Heart left ventricle (tissue), 16 donors: ENCODE measurements at regions not wholly inside any gene's neighbourhood (a gene's known extent, or its start where the extent isn't known, plus 50 kb on each side); places are given as distances from the start of the nearest gene placed in this dataset.

Source experiments
- ATAC-seq, 4 donors: fragments of 200-7000 bp; cut with Tn5 transposase; one replicate each; pipeline ENCODE4 v1.9.1; 2020 to 2022; ENCODE audit warnings: moderate library complexity in 4 of 4, mild to moderate bottlenecking in 3 of 4, moderate number of reproducible peaks in 1 of 4
- DNase-seq, 5 donors: peaks; one replicate each; pipeline ENCODE4 v3.0.0-alpha.2; 2020
- H3K27ac ChIP-seq, 12 donors: fragments of 200-600 bp; sonication (generic) in 4 of 12; one replicate each; pipeline versions ENCODE4 v1.5.0 to v1.8.0; 2016 to 2022; ENCODE audit warnings: mild to moderate bottlenecking in 2 of 12
- H3K27me3 ChIP-seq, 9 donors: fragments of 200-600 bp; sonication (generic) in 2 of 9; one replicate each; pipeline versions ENCODE4 v1.5.1 to v1.8.0; 2016 to 2022; ENCODE audit warnings: mild to moderate bottlenecking in 3 of 9
- H3K36me3 ChIP-seq, 9 donors: fragments of 200-600 bp; sonication (generic) in 2 of 9; one replicate each; pipeline versions ENCODE4 v1.5.0 to v1.8.0; 2018 to 2022; ENCODE audit warnings: mild to moderate bottlenecking in 2 of 9
- H3K4me1 ChIP-seq, 12 donors: fragments of 200-600 bp; sonication (generic) in 4 of 12; one replicate each; pipeline versions ENCODE4 v1.5.0 to v1.8.0; 2016 to 2022; ENCODE audit warnings: mild to moderate bottlenecking in 3 of 12
- H3K4me3 ChIP-seq, 12 donors: fragments of 200-600 bp; sonication (generic) in 4 of 12; one replicate each; pipeline versions ENCODE4 v1.5.0 to v1.8.0; 2017 to 2022; ENCODE audit warnings: mild to moderate bottlenecking in 9 of 12, moderate library complexity in 4 of 12
- H3K9me3 ChIP-seq, 12 donors: fragments of 200-600 bp; sonication (generic) in 4 of 12; one replicate each; pipeline versions ENCODE4 v1.5.0 to v1.8.0; 2016 to 2022; ENCODE audit warnings: mild to moderate bottlenecking in 1 of 12
- POLR2A ChIP-seq, 2 donors: fragments of 450-650 bp; IDR thresholded peaks; one replicate each; pipeline ENCODE4 v1.6.1; 2017; ENCODE audit warnings: antibody characterized with exemption in 2 of 2, mild to moderate bottlenecking in 2 of 2, moderate library complexity in 2 of 2
- WGBS, 4 donors: extraction: QIAGEN DNeasy Blood & Tissue Kit in 2 of 4; methylation state at CpG; one replicate each; pipeline versions ENCODE4 v1.1.5 to v1.1.7; 2013 to 2018; 5-methylcytosine and 5-hydroxymethylcytosine counted together
- intact Hi-C, 10 donors: fragments of 100-400 bp; cut with DNase I; formaldehyde crosslinking; loops; one replicate each; pipeline versions ENCODE4 v1.11.1 to v1.14.2; 2022
- TF ChIP-seq, protein P1 (sequence below), 12 donors: fragments of 200-600 bp; sonication (generic) in 4 of 12; IDR thresholded peaks; one replicate each; pipeline versions ENCODE4 v1.5.0 to v1.8.0; 2018 to 2022; ENCODE audit warnings: antibody characterized with exemption in 12 of 12, mild to moderate bottlenecking in 5 of 12
- donor health status: ischemic (EF 13 %, LVEDD 7.1; RV severe dilation, severe dysfunction).
- donor health status: healthy with polysubstance abuse.
- donor health status: DM: no; HTN: yes; CAD: no.
- donor health status: DM: no; HTN: no; CAD: no.
- donor health status: ischemic (EF 25% LVEDD 6.9; RV normal size, moderate dysfunction).
- donor health status: ischemic (EF 25% LVEDD 5.7; RV mildly dilated, moderate dysfunction).
- donor health status: healthy.
- donor health status: DM: yes; HTN: yes; CAD: no.
- donor health status: ischemic (EF 35%, LVEDD 5.7; RV mildly dilated, moderate dysfunction).
- donor health status: nonischemic (EF 11% LVEDD 7.7; RV severe dilation, severe dysfunction).
- donor health status: DM: yes; HTN: yes; CAD: no.
- donor health status: PGD.
- donor health status: ischemic (EF 29% LVEDD 5.4; RV normal size, mild dysfunction).
- donor health status: nonischemic (EF 23%, LVEDD 6.1; RV moderate dilation, normal function).

DNA sequence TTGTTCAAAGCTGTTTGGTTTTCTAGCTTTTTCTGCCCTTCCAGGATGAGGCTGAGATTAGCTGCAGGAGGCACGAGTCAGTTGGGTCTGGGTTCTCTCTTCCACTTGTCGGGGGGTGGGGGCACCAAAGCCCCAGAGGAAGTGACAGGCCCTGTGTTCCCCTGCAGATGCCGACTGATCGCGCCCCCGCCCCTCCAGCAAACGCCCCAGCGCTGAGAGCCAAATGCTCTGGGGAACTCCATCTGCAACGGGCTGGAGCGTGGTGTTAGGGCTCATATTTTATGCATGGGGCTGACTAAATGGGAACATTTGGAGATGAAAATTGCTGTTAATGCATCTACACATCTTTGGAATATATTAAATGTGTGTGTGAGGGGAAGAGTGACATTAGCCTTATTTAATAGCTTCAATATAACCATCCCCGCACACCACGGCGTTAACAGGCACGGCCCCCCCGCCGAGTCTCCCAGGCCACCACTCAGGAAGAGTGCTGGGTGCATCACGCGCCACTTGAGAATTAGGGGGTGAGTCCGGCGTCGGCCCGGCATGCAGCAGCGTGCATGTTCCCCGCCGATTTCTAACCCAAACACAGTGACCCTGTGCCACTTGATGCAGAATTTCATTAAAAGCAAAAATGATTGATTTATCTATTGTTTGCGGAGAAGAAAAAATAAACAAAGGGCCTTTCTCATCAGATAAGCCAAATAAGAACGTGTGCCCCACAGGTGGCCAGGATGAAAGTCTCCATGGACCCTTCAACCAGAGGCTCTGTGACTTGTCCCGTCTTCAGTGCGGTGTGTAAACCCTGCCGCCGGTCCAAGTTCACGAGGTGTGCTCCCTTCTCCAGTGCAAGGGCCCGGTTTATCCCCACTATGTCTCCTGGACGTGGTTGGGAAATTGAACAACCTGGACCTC, 165.0 kb upstream of the RTL1 start:
- WGBS, 4 donors = 58 to 67% (median 63%) methylated on average over 34 of the region's 34 CpGs
- ATAC-seq (no peak), DNase-seq (peak in 3 of 5 donors; percentile 10 to 23 (median 19))
- Histone ChIP-seq H3K27me3 (peaks cover 0 to 16% (median 2%) of the 10 kb centered on the region in 9 donors), H3K4me3 (no peak overlapping the region), H3K36me3 (no peaks in the 10 kb centered on the region), H3K27ac (no peak overlapping the region), H3K9me3 (no peaks in the 10 kb centered on the region), H3K4me1 (no peaks in the 10 kb centered on the region)
- intact Hi-C loops = no loop called here
- no peak for TF ChIP-seq POLR2A (IDR thresholded peaks at IDR 0.05)
- TF ChIP-seq, protein P1, sequence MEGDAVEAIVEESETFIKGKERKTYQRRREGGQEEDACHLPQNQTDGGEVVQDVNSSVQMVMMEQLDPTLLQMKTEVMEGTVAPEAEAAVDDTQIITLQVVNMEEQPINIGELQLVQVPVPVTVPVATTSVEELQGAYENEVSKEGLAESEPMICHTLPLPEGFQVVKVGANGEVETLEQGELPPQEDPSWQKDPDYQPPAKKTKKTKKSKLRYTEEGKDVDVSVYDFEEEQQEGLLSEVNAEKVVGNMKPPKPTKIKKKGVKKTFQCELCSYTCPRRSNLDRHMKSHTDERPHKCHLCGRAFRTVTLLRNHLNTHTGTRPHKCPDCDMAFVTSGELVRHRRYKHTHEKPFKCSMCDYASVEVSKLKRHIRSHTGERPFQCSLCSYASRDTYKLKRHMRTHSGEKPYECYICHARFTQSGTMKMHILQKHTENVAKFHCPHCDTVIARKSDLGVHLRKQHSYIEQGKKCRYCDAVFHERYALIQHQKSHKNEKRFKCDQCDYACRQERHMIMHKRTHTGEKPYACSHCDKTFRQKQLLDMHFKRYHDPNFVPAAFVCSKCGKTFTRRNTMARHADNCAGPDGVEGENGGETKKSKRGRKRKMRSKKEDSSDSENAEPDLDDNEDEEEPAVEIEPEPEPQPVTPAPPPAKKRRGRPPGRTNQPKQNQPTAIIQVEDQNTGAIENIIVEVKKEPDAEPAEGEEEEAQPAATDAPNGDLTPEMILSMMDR (IDR thresholded peaks at IDR 0.05) = no peak

DNA sequence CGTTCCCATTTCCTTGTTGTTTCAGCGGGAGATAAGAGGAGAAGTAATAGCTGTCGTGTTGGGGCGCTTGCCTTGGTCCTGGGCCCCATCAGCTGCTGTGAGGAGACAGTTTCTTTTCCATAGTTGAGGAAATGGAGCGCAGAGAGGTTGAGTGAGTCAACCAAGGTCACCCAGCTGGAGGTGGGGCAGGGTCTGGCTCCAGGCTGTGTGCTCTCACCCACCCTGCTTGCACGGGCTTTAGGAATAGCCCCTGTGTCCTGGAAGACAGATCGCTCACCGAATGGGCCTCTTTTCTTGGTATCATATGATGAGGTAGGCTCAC, 165.7 kb upstream of the RTL1 start:
- DNase-seq (peak in 3 of 5 donors; percentile 0 to 5 (median 4)), ATAC-seq (no peak)
- no peaks in the 10 kb centered on the region for H3K36me3 ChIP-seq
- intact Hi-C loops = no loop called here
- no peak for TF ChIP-seq POLR2A (IDR thresholded peaks at IDR 0.05)
- TF ChIP-seq, protein P1 (IDR thresholded peaks at IDR 0.05) = no peak
- no peaks in the 10 kb centered on the region for H3K4me1 ChIP-seq
- H3K9me3 ChIP-seq = no peaks in the 10 kb centered on the region
- H3K27ac ChIP-seq = no peak overlapping the region
- peaks cover 0 to 19% (median 2%) of the 10 kb centered on the region in 9 donors for H3K27me3 ChIP-seq
- no peak overlapping the region for H3K4me3 ChIP-seq
- WGBS, 4 donors = 80 to 85% (median 83%) methylated on average over 8 of the region's 8 CpGs

DNA sequence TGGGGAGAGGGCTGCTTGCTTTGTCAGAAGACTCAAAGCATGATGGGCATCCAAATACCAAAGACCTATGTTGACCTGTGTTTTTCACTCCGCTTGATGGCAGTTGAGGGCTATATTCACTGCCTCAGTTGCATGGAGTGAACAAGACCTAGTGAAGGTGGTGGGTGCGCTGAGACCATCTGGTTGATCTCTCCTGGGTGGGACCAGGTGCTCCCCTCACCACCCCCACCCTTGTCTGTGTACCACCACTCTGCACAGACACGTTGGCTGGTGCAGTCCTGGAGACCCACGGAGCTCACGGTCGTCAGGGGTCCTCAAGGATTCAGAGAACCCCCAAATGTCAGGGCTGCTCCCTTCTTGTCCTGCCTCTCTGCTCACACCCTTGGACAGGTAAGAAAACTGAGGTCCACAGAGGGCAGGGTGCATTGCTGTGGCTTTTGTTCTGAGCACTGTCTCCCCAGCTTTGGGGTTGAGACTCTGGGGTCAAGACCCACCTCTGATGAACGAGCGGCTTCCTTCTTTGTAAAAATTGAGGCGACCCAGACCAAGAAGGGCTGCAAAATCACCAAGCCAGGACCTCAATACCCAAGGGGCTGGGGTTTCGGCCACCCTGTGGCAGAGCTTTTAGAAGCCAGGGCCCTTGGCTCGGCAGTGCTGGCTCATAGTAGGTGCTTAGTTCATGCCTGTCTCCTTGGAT, 166.3 kb upstream of the RTL1 start:
- no peak for ATAC-seq
- WGBS, 4 donors = 87 to 95% (median 92%) methylated on average over 11 of the region's 11 CpGs
- H3K27me3 ChIP-seq = peaks cover 0 to 25% (median 2%) of the 10 kb centered on the region in 9 donors

More for the DNA sequence above, 166.3 kb upstream of the RTL1 start:
- Histone ChIP-seq H3K27ac (no peak overlapping the region), H3K4me3 (no peak overlapping the region), H3K4me1 (no peaks in the 10 kb centered on the region), H3K36me3 (no peaks in the 10 kb centered on the region), H3K9me3 (no peaks in the 10 kb centered on the region)
- intact Hi-C loops = no loop called here
- TF ChIP-seq, protein P1 (IDR thresholded peaks at IDR 0.05) = no peak
- no peak for TF ChIP-seq POLR2A (IDR thresholded peaks at IDR 0.05)
- DNase-seq = peak in 3 of 5 donors; percentile 2 to 27 (median 8)
